GM12874 (cell line): ENCODE measurements at regions not wholly inside any gene's neighbourhood (a gene's known extent, or its start where the extent isn't known, plus 50 kb on each side); places are given as distances from the start of the nearest gene placed in this dataset.

Experiments
- TF ChIP-seq, protein P1 (sequence below): IDR thresholded peaks from 2 replicates; pipeline ENCODE4 v1.5.1; 2011; ENCODE audit warnings: low read depth, mild to moderate bottlenecking, control low read depth, low read length, moderate library complexity; ENCODE audit not compliant: insufficient read depth

DNA sequence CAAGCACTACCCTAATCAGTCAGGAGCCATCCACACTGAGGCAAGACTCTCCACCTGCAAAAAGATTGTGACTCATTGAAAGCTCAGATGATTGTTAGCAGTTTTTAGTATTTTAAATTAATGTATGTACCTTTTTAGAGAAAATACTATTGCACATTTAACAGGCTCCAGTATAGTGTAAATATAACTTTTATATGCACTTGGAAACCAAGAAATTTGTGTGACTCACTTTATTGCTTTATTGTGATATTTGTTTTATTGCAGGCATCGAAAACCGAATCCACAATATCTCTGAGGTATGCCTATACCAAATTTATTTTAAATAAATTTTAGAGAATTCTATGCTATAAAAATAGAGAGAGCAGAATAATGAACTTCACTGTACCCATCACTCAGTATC is 122.0 kb downstream of the TEX36 start:
- TF ChIP-seq, protein P1, sequence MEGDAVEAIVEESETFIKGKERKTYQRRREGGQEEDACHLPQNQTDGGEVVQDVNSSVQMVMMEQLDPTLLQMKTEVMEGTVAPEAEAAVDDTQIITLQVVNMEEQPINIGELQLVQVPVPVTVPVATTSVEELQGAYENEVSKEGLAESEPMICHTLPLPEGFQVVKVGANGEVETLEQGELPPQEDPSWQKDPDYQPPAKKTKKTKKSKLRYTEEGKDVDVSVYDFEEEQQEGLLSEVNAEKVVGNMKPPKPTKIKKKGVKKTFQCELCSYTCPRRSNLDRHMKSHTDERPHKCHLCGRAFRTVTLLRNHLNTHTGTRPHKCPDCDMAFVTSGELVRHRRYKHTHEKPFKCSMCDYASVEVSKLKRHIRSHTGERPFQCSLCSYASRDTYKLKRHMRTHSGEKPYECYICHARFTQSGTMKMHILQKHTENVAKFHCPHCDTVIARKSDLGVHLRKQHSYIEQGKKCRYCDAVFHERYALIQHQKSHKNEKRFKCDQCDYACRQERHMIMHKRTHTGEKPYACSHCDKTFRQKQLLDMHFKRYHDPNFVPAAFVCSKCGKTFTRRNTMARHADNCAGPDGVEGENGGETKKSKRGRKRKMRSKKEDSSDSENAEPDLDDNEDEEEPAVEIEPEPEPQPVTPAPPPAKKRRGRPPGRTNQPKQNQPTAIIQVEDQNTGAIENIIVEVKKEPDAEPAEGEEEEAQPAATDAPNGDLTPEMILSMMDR: no peak

- TF ChIP-seq, protein P1: no peak
Observed at GRCh38 chr10:125559210-125559609, 123.8 kb downstream of the TEX36 start.

DNA sequence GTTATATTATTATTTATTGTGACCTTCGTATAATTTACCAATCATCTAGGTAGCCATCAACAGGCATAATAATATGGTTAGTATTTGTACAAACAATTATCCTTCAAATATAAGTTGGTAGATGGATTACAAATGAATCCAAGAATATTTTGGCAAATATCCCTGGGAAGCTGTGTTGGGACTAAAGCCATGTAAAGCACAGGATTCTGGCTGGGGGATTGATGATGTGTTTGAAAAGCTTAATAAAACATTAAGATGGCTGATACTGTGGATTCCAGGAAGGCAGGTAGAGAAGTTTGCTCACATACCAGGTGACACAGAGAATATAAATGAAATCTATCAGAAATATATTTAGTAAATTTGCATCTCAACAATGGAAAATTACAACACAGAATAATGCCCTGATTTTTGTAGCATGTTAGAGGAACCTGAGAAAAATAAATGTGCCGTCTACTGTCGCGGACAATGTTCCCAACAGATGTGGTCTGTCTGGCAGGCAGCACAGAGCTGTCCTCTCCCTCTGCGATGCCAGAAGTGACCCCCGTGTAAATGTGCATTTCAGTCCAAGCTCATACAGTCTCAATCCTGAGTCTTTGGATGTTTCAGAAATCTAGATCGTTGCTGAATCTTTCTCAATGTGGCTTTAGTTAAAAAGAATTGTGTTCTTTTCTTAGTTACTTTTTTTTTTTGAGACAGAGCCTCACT is 125.0 kb downstream of the TEX36 start:
- TF ChIP-seq, protein P1: no peak

DNA sequence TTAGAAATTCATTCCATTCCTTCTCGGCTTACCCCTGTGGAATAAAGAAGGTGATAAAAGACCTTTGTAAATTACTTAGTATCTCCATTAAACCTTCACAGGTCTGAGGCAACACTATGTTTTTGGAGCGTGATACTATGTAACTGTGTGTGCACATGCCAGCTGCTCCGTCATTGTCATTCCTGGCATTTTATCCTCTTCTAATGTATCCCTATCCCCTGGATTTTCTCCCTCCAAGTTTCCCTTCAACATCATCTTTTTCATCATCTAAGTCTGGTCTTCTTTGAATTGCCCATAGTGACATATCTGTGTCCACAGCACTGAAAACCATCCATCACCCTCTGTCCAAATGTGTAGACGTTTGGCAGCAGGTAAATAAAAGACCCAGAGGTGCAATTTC is 125.7 kb downstream of the TEX36 start:
- TF ChIP-seq, protein P1: no peak

DNA sequence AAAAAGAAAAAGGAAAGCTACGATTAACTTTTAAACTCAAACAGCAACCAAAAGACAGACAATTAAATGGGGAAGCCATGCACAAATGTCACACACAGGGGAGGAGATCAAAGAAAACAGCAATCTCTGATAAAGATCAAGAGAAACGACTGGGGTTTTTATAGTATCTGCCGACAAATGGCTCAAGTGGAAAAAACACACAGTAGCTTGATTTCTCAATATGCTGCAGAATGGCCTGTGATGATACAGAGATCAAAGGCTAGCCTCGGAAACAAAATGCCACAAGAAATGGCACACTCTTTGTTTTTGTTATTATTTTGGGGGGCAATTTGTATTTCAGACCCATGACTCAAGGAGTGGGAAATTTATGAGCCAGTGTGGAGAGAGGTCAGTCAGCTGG is 126.1 kb downstream of the TEX36 start:
- TF ChIP-seq, protein P1: no peak

DNA sequence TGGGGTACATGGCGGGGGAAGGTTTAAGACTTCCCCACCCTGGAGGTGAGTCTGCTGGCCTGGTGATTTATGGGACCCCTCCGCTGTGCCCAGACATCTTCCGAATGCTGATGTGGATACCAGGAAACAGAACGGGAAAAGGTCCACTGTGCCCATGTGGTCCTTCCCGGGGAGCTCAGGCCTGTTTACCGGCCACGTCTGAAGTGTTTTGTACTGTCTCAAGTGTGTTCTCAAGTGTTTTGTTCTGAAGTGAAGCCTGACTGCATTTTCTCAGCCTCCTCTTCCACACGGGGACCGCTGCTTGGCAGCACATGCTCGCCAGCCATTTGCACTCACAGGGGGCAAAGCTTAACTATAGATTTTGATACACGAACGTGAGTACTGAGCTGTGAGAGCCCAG is 127.2 kb downstream of the TEX36 start:
- TF ChIP-seq, protein P1: no peak

GRCh38 chr10:125555267-125555666 is 127.7 kb downstream of the TEX36 start:
- TF ChIP-seq, protein P1: no peak
